HG03354 (cell line): ENCODE measurements at regions not wholly inside any gene's neighbourhood (a gene's known extent, or its start where the extent isn't known, plus 50 kb on each side); places are given as distances from the start of the nearest gene placed in this dataset.

Experiments used
- ATAC-seq: cut with Tn5 transposase; IDR thresholded peaks from one replicate; pipeline ENCODE4 v1.9.1; 2021; ENCODE audit warnings: mild to moderate bottlenecking; ENCODE audit not compliant: unreplicated experiment, poor library complexity, severe bottlenecking

DNA sequence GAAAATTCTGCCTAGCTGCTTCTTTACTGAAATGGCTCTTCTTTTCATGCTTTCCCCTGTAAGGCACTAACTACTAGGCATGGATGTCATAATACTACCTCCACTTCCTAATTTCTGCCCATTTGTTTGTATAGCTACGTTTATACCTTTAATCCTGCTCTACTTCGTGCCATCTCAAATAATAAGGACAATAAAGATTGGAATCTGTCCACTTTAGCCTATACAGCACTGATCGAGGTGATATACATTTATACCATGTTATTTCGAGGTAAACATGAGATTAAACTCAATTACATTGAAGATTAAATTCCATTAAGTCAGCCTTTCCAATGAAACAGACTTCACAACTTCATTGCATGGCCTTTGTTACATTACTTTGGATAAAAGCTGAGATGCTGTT, 390.6 kb upstream of the MARCKS start:
- ATAC-seq: no peak

DNA sequence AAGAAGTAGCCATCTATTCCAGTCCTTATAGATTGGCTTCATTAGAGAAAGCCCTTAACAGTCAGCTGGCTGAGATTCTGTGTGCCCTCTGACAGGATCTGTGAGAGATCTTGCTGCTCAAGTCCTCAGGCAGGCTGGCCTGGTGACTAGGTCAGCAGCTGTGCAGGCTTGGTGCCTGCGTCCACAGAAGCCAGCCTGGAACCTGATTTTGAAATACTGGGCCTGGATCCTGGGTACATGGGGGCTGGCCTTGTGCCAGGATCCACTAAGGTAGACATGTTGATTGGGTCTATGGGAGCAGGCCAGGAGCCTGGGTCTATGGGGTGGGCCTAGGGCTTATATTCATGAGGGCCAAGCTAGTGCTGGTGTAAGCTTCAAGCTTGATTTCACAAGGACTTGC, 381.8 kb upstream of the MARCKS start:
- ATAC-seq: no peak

GRCh38 chr6:113476937-113477839, 380.0 kb upstream of the MARCKS start:
- no peak for ATAC-seq

DNA sequence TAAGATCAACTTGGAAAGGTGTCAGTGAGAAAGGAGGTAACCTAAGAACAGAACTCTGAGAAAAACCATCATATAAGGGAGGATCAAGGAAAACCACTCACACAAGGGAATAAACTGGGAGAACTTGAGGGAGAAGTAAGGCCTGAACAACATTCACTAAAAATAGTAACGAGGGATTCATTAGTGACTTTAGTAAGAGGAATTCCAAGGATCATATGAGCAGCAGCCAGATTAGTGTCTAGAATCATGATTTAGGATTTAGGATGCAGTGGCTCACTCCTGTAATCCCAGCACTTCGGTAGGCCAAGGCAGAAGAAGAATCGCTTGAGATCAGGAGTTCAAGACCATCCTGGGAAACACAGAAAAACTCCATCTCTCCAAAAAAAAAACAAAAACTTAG, 376.5 kb upstream of the MARCKS start:
- no peak for ATAC-seq

DNA sequence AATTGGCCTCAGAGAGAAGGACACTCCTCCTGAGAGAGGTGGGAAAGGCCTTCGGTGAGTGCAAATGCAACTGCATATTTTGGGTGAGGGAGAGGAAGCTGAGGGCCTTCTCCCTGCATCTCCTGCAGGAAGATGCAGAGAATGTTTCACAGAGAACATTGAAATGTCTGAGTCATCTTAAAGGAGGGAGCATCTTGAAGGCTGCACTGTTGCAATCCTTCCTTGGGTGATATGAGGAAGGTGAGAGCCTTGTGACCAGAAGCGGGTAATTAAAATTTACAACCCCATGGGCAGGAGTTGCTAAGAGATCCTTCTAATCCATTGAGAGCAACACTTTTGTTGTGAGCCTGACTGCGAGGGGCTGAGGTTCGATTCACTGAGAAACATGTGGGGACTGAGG, 375.7 kb upstream of the MARCKS start:
- ATAC-seq: no peak

- ATAC-seq: no peak
Measured at GRCh38 chr6:113481910-113482309, 375.2 kb upstream of the MARCKS start.

- no peak for ATAC-seq
Measured at GRCh38 chr6:113482771-113483170, 374.4 kb upstream of the MARCKS start.

GRCh38 chr6:113486199-113486598, 370.9 kb upstream of the MARCKS start:
- no peak for ATAC-seq

DNA sequence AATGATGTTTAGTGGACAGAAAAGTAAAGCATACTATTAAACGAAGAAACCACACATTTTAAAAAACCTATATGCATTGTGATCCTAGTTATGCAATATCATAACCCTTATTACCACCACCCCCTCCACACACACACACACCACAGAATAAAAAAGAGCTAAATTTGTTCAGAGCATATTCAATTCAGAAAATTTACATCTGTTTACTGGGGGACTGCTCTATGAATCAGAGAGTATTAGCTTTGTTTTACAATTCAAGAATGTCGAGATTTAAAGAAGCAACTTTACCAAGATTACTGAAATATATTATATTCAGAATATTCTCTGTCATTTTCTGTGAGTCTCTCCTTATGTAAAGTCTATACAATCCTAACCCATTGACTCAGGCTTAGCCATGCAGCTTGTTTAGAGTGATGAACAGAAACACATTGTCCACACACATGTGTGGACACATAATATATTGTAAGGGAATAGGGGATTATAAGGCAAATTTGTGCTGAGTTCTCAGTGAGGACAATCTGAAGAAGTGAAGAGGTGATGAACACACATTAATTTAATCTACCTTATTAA, 369.6 kb upstream of the MARCKS start:
- no peak for ATAC-seq

DNA sequence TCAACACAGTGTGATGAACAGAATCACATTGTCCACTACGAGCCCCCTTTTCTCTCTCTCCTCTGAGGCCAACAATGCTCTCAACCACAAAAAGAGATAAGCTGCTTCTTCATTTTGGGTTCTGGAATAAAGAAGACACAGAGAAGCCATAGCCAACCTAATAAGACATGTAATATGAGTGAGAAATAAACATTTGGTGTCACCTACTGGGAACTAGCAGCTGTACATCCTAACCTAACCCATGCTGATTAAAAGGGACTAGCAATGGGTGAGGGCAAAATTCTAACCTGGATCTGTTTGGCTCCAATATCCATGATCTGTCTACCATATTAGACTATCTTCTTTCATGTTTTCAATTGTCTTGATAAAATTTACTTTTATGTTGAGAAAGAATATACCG, 369.1 kb upstream of the MARCKS start:
- ATAC-seq: no peak

DNA sequence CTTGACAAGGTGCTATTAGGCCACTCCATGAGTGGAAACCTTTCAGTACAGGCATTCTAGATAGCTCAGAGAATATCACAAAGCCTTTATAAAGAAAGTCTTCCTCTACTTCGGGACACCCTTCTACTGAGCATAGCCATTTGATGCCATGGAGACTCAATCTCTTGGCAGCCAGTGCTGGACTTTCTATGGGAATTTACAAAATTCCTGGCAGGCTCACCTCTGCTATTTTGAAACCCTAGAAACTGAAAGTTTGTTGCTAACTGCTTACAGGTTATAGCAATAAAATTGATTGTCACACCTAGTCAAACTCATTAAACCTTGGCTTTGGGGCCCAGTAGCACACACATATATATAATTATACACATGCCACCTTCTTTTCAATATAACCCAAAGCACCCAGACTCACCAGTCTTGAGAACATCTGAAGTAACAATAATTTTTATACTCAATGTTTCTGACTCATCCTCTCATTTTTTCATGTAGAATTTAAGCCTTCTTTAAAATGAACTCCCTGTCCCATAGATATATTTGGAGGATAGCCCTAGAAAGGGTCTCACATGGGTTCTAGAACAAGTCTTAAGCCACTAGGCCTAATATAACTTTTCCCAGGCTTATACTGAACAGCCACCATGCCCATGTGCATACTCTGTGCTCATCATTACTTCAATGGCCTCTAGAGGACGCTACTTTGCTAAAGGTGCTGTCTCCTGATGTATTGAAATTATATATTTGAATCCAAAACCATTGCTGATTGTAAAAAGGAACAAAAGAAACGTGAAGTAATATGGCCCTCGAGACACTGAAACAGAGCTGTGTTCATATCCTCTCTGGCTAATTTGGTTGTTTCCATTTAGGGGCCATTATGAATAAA, 368.1 kb upstream of the MARCKS start:
- ATAC-seq: no peak

- ATAC-seq: no peak
Measured at GRCh38 chr6:113489952-113490746, 367.0 kb upstream of the MARCKS start.

DNA sequence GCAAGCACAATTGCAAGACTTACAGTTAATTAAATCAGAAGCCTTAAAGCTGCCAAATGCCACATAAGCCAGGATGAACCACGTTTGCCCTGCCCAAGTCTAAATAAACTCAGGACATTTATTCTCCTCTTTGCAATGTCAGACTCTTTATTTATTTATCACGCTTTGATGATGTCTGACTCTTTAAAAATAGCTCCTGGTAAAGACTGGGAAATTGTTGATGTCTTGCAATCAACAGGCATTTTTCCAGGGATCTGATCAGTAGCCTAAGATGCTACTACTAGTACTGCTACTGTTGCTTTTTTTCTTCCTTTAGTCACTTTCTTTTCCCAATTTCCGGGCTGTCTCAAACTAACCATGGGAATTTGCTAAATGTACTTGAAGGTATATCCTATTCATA, 365.8 kb upstream of the MARCKS start:
- no peak for ATAC-seq

DNA sequence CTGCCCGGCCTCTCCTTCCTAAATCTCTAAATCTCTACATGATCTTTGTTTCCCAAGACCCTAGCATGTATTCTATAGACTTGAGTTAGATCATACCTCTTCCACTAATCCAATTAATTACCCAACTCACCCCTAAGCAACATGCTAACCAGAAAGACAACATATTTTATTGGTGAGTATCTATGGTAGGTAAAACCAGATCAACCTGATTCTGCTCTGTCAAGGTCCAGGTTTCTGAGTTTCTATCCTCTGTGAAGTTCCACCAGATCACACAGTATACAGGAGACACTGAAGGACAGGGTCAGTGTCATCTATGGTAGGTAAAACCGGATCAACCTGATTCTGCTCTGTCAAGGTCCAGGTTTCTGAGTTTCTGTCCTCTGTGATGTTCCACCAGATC, 363.2 kb upstream of the MARCKS start:
- no peak for ATAC-seq

- no peak for ATAC-seq
Measured at GRCh38 chr6:113495521-113495920, 361.6 kb upstream of the MARCKS start.

- no peak for ATAC-seq
Measured at GRCh38 chr6:113496166-113496565, 361.0 kb upstream of the MARCKS start.

GRCh38 chr6:113500221-113500620, 356.9 kb upstream of the MARCKS start:
- ATAC-seq: no peak

GRCh38 chr6:113505084-113505699, 352.0 kb upstream of the MARCKS start:
- no peak for ATAC-seq

DNA sequence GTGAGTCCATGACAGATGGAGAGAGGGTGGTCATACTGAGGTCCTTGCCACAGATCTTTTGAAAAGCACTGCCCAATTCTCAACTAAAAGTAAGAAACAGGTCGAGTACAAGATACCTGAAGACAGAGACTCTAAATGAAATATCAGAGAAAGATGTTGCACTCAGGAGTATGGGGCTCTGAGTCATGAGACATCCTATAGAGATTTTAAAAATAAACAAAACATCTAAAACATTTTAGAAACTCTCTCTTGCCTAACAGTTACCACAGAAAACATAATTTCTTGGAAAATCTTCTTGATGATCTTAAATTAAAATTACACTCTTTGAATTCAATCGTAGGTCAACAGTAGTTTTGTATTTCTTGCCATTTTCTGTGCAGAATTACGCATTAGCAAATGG, 348.9 kb upstream of the MARCKS start:
- no peak for ATAC-seq
